SJCRH30 (cell line): ENCODE measurements at regions not wholly inside any gene's neighbourhood (a gene's known extent, or its start where the extent isn't known, plus 50 kb on each side); places are given as distances from the start of the nearest gene placed in this dataset.
"Not testable (repeated sequence)": the region's sequence is repeated elsewhere in the genome, so short reads cannot be mapped to it uniquely, and the experiment has no call there.

Experiments used
- DNase-seq, 2 experiments: peaks; one replicate each; pipeline ENCODE4 v3.0.0-alpha.2; 2015 to 2020
- H3K27ac ChIP-seq: fragments of 250-450 bp; sonication (Bioruptor Pico); 2 replicates; pipeline ENCODE4 v1.5.1; 2020; ENCODE audit warnings: mild to moderate bottlenecking, moderate library complexity
- H3K27me3 ChIP-seq: fragments of 250-450 bp; sonication (Bioruptor Pico); 2 replicates; pipeline ENCODE4 v1.5.1; 2020; ENCODE audit warnings: mild to moderate bottlenecking, moderate library complexity
- H3K36me3 ChIP-seq: fragments of 250-450 bp; sonication (Bioruptor Pico); 2 replicates; pipeline ENCODE4 v1.5.1; 2020; ENCODE audit warnings: mild to moderate bottlenecking, moderate library complexity
- H3K4me1 ChIP-seq: fragments of 250-450 bp; sonication (Bioruptor Pico); 2 replicates; pipeline ENCODE4 v1.5.1; 2020; ENCODE audit warnings: mild to moderate bottlenecking, moderate library complexity
- H3K4me3 ChIP-seq: fragments of 250-450 bp; sonication (Bioruptor Pico); 2 replicates; pipeline ENCODE4 v1.5.1; 2020; ENCODE audit warnings: mild to moderate bottlenecking, moderate library complexity
- H3K9me3 ChIP-seq: fragments of 250-450 bp; sonication (Bioruptor Pico); replicated peaks from 2 replicates; pipeline ENCODE4 v1.5.1; 2020; ENCODE audit warnings: mild to moderate bottlenecking, moderate library complexity

DNA sequence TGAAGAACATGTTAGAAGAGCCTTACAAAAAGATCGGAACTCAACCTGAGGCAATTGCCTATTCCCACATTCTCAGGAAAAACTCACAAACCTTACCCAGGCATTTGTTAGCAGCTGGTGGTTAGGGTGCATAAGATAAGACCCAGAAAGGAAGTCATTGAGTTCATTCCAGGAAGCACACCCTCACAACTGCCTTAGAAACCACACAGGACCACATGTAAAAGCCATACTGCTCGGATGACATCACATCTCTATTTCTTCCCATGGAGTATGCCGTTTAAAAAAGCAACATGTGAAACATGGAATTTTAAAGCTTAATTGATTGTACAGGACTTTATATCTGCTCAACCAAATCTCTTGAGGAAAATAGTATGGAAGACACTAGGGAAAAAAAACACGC, 411.2 kb downstream of the DAD1 start:
- Histone ChIP-seq H3K27me3 (no peaks in the 10 kb centered on the region), H3K36me3 (no peaks in the 10 kb centered on the region), H3K4me1 (no peaks in the 10 kb centered on the region), H3K9me3 (no peaks in the 10 kb centered on the region), H3K27ac (no peak overlapping the region), H3K4me3 (no peak overlapping the region)
- DNase-seq, result no peak

DNA sequence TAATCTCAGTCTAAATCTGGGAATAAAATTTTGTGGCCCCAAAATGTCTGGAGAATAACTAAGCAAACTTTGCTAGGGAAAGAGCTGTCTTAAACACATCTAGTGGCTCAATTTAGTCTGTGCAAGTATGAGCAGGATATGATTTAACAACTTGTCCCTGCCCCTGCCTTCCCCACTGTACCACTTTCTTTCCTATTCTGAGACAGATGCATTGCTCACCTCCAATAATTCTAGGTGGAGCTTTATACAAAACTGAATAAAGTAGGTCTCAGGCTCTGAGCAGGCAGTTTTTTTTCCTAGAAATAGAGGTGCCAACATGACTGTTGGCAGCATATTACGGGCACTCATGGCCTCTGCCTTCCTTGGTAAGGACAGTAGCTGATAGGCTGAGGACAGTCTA, 412.1 kb downstream of the DAD1 start:
- Histone ChIP-seq H3K9me3 (no peaks in the 10 kb centered on the region), H3K27ac (no peak overlapping the region), H3K36me3 (no peaks in the 10 kb centered on the region), H3K27me3 (no peaks in the 10 kb centered on the region; the same call in none of the 2 replicates), H3K4me1 (no peaks in the 10 kb centered on the region), H3K4me3 (no peak overlapping the region)
- DNase-seq, result no peak

DNA sequence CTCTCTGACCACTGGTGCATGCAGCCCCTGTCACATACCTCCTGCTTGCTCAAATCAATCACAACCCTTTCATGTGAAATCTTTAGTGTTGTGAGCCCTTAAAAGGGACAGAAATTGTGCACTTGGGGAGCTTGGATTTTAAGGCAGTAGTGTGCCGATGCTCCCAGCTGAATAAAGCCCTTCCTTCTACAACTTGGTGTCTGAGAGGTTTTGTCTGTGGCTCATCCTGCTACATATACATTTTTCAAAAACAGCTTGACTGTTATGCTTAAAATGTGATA, 413.8 kb downstream of the DAD1 start:
- DNase-seq, H3K27ac ChIP-seq, H3K27me3 ChIP-seq, H3K36me3 ChIP-seq, H3K9me3 ChIP-seq, H3K4me3 ChIP-seq, H3K4me1 ChIP-seq: not testable (repeated sequence)

DNA sequence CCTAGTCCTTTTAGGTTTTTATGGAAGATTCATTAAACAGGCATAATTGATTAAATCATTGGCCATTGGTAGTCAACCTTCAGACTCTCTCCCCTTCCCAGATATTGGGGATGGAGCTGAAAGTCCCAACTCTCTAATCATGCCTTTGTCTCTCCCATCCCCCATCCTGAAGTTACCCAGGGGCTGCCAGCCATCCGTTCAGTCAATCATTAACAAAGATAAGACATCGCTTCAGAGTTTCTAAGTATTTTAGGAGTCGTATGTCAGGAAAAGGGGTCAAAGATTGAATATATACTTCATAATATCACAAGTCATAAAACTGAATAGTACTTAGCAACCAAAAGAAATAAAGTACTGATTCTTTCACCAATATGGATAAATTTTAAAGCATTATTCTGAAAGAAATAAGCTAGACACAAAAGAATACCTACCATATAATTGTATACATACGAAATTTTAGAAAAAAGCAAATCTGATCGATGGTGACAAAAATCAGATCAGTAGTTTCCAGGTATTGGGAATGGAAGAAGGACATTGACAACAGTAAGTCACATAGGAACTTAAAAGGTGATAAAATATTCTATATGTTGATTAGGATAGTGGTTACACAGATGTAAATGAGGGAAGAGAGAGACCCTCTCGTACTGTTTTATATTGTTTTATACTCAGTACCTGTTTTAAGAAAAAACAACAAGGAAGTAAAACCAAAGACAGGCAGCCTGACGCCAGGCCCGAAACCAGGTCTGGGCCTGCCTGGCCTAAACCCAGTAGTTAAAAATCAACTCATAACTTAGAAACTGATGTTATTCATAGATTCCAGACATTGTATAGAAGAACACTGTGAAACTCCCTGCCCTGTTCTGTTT, 414.4 kb downstream of the DAD1 start:
- DNase-seq, result no peak
- Histone ChIP-seq H3K9me3 (no peaks in the 10 kb centered on the region), H3K4me3 (no peak overlapping the region)

DNA sequence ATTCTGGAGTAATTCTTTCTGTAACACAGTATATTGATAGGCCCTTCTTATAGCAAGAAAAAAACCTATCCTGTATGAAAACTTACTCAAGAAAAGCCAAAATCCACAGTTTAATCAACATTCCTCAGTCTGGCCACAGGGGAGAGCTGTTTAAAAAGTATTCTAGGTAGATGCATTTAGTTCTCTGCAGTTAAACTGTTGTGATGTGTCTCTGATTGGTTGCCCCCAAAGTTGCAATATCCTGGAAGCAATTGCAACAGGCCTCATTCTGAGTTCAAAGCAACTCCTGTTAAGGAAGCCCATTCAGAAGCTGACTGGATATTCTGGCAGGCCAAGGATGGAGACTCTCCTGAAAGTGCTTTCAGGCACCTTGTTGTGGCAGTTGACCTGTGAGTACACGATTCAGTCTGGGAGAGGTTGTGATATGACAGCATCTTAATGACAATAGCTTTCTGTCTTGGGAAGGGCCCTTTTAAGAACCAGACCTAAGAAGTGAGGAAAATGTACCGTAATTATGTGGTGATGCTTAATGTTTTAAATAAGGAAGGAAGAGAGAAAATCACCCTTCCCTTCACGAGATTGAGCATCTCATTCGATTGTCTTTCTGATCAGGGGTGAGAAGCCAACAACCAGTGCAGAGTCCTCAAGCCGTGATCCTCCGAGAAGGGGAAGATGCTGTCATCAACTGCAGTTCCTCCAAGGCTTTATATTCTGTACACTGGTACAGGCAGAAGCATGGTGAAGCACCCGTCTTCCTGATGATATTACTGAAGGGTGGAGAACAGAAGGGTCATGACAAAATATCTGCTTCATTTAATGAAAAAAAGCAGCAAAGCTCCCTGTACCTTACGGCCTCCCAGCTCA, 420.7 kb downstream of the DAD1 start:
- Histone ChIP-seq H3K4me1 (no peaks in the 10 kb centered on the region), H3K4me3 (no peak overlapping the region), H3K36me3 (no peaks in the 10 kb centered on the region), H3K27me3 (peaks cover 4% of the 10 kb centered on the region), H3K9me3 (no peaks in the 10 kb centered on the region), H3K27ac (no peak overlapping the region)
- no peak for DNase-seq

More for the DNA sequence above, 414.4 kb downstream of the DAD1 start:
- Histone ChIP-seq H3K27me3 (peaks cover 4% of the 10 kb centered on the region), H3K4me1 (no peaks in the 10 kb centered on the region), H3K27ac (no peak overlapping the region), H3K36me3 (no peaks in the 10 kb centered on the region)

DNA sequence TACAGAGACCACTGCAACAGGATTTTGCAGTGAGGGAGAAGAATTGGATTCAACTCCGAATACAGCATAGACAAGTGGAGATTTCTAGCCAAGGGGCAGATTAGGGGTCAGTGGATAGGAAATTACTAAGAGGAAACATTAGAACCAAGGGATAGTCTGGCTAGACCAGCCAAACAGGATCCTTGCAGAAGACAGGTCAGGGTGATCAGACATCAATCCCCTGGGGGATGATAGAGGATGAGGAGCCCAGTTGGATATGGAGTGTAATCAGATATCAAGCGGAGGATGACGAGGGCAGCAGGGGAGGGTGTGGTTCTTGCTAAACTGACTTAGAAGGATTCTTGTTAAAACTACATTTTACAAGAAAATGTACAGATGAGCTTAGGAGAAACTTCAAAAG, 424.4 kb downstream of the DAD1 start:
- DNase-seq, result no peak
- Histone ChIP-seq H3K9me3 (no peaks in the 10 kb centered on the region), H3K4me3 (no peak overlapping the region), H3K4me1 (no peaks in the 10 kb centered on the region), H3K27ac (no peak overlapping the region), H3K36me3 (no peaks in the 10 kb centered on the region), H3K27me3 (no peaks in the 10 kb centered on the region)

DNA sequence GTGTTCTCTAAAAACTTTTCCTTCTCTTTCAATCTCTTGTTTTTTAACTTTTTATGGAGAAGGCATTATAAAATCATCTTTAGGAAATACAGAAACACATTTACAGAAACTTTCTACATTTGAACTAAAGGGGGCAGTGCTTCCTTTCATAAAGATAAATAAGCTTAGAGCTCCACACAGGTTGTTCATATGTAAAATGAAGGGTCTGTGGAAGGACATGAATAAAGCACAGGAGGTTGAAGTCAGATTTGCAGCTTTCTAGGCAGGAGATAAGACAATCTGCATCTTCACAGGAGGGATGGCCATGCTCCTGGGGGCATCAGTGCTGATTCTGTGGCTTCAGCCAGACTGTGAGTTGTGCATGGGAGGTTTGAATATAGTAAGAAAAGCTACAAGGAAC, 426.0 kb downstream of the DAD1 start:
- no peak for DNase-seq
- H3K4me3 ChIP-seq, result no peak overlapping the region

DNA sequence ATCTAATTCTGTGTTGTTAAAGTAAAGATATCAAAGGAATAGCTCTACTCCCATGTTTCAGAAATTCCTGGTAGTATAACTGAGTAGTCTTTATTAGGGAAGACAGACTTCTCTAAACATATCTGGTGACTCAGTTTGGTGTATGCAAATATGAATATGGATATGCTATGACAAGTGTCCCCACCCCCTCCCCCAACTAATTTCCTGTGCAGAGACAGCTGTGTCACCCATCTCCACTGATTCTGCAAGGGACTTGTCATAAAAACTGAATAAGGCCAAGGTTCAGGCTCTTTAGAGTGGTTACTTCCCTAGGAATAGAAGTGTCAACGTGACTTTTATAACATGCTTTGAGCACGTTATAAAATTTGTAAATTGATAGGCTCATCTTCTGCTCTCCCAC, 429.1 kb downstream of the DAD1 start:
- no peak for DNase-seq
- no peaks in the 10 kb centered on the region for H3K27me3 ChIP-seq
- H3K27ac ChIP-seq, result no peak overlapping the region

More for the DNA sequence above, 426.0 kb downstream of the DAD1 start:
- Histone ChIP-seq H3K27me3 (no peaks in the 10 kb centered on the region), H3K9me3 (no peaks in the 10 kb centered on the region), H3K36me3 (no peaks in the 10 kb centered on the region), H3K27ac (no peak overlapping the region), H3K4me1 (no peaks in the 10 kb centered on the region)

DNA sequence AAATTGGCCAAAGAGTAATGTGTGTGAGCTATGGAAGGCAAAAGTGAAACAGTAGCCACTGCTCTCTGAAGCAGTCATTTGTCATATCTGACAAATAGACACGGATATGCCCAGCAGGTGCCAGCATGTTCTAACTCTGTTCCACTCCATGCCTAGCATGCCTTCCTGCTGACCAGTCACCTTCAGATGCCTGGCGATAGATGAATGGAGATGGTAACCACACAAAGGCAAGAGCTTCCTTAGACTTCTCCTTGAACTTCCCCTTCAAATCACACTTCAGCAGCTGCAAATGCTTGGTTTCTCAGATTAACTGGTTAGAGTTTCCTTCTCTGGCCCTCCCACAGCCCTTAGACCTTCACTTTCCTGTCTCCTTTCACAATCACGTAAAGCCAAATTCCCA, 429.9 kb downstream of the DAD1 start:
- no peaks in the 10 kb centered on the region for H3K27me3 ChIP-seq
- no peak overlapping the region for H3K4me3 ChIP-seq
- H3K36me3 ChIP-seq, result no peaks in the 10 kb centered on the region
- no peak for DNase-seq
- H3K4me1 ChIP-seq, result no peaks in the 10 kb centered on the region
- H3K9me3 ChIP-seq, result no peaks in the 10 kb centered on the region
- H3K27ac ChIP-seq, result no peak overlapping the region

More for the DNA sequence above, 429.1 kb downstream of the DAD1 start:
- no peaks in the 10 kb centered on the region for H3K4me1 ChIP-seq
- no peaks in the 10 kb centered on the region for H3K9me3 ChIP-seq
- no peak overlapping the region for H3K4me3 ChIP-seq
- H3K36me3 ChIP-seq, result no peaks in the 10 kb centered on the region

DNA sequence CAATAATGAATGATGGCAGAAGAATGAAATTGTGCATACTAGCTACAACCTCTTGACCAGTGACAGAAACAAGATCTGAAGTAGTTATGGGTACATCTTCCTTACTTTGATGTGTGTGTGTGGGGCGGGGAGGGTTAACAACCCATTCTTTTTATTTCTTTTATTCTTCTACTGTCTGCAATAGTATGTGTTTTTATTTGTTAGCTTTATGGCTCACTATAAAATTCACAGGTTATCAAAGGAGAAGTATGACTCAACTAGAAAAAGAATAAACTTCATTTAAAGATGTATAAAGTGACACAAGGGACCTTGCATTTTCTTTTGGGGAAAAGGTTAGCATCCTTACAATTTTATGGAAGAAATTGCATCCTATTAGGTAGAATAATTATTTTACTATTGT, 430.5 kb downstream of the DAD1 start:
- no peak for DNase-seq
- no peak overlapping the region for H3K4me3 ChIP-seq
- no peaks in the 10 kb centered on the region for H3K27me3 ChIP-seq
- H3K4me1 ChIP-seq, result no peaks in the 10 kb centered on the region
- no peaks in the 10 kb centered on the region for H3K36me3 ChIP-seq
- H3K27ac ChIP-seq, result no peak overlapping the region
- no peaks in the 10 kb centered on the region for H3K9me3 ChIP-seq

DNA sequence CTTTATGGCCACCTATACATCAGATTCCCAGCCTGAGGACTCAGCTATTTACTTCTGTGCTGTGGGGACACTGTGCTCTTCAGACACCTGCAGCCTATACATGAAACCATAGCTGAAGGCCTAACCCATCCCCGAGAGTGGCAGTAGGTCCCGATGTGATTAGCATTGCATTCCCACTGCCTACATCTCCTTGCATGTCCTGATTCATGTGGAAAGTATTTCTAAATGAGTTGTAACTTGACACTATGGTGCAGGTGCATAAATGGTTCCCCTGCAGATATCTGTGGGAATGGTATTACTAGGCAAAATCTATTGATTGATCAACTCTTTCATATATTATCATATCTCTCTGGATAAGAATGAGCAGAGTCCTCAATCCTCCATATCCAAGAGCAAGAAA, 433.5 kb downstream of the DAD1 start:
- Histone ChIP-seq H3K36me3 (no peaks in the 10 kb centered on the region), H3K4me1 (no peaks in the 10 kb centered on the region), H3K27ac (no peak overlapping the region), H3K27me3 (no peaks in the 10 kb centered on the region), H3K4me3 (no peak overlapping the region), H3K9me3 (peaks cover 4% of the 10 kb centered on the region)
- DNase-seq, result no peak

DNA sequence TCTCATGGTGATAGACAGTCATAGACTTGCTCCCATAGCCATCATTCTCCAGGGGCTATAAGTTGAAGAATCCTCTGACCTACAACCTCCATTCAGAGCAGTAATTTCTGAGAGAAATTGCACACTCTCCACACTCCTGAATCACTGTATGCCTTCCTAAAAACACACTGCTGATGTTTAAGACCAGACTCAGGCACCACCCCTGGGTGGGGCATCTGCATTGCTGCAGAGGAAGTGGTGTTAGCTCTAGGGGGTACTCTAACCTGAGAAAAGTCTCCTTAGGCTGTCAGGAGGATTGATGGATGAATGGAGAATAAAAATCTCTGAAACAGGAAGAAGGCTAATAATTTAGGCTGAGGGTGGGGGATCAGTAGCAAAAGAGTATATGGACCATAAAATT, 436.1 kb downstream of the DAD1 start:
- no peaks in the 10 kb centered on the region for H3K27me3 ChIP-seq
- H3K4me1 ChIP-seq, result no peaks in the 10 kb centered on the region
- no peak overlapping the region for H3K27ac ChIP-seq
- DNase-seq, result no peak
- no peak overlapping the region for H3K4me3 ChIP-seq
- peaks cover 4% of the 10 kb centered on the region for H3K9me3 ChIP-seq
- no peaks in the 10 kb centered on the region for H3K36me3 ChIP-seq

DNA sequence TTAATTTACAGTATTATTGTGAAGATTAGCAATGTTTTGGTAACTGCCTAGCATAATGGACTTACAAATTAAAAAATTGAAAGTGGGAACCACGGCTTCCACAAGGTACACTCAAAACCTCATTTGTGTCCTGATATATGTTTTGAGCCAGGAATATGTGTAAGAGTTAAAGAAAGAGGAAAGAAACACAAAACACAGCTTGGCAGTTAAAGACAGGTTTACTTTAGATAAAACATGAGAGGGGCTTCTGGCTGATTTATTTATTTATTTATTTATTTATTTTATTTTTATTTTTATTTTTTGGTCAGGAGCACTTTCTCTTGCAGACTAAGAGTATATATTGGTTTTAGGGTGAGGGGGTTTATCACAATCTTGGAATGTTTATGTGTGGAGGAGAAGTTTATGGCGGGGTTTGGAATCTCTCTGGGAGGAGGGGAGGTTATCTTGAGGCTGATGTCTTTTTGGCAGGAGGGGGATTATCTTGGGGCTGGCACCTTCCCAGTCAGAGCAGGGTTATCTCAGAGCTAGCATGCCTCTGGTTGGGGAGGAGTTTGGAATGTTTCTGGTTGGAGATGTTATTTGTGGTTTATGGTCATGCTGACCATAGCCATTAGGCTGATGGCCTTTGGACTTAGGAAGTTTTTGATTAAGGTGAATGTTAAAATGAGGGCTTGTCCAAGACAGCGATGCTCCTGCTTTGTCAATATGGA, 436.7 kb downstream of the DAD1 start:
- Histone ChIP-seq H3K4me3 (no peak overlapping the region), H3K36me3 (no peaks in the 10 kb centered on the region), H3K27ac (no peak overlapping the region), H3K4me1 (no peaks in the 10 kb centered on the region), H3K9me3 (peaks cover 4% of the 10 kb centered on the region), H3K27me3 (no peaks in the 10 kb centered on the region)
- no peak for DNase-seq

DNA sequence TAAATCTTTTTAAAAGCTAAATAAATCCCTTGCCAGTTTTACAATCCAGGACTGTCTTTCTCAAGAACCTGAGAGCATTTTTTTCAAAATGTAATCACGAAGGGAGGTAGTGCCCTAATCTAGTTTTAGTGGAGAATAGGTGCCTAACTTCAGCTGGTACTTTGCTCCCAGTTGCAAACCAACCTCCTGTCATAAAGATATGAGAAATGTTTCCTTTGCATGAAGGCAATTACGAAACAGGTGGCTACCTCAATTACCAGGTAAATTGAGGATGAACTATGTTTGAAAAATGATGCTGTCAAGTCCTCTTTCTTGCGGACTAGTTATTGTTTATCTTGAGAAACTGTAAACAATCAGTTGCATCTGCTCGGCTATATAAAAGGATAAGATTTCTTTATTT, 437.9 kb downstream of the DAD1 start:
- no peak overlapping the region for H3K27ac ChIP-seq
- no peaks in the 10 kb centered on the region for H3K36me3 ChIP-seq
- H3K4me3 ChIP-seq, result no peak overlapping the region
- no peak for DNase-seq
- no peaks in the 10 kb centered on the region for H3K27me3 ChIP-seq
- no peaks in the 10 kb centered on the region for H3K4me1 ChIP-seq
- peaks cover 4% of the 10 kb centered on the region for H3K9me3 ChIP-seq

DNA sequence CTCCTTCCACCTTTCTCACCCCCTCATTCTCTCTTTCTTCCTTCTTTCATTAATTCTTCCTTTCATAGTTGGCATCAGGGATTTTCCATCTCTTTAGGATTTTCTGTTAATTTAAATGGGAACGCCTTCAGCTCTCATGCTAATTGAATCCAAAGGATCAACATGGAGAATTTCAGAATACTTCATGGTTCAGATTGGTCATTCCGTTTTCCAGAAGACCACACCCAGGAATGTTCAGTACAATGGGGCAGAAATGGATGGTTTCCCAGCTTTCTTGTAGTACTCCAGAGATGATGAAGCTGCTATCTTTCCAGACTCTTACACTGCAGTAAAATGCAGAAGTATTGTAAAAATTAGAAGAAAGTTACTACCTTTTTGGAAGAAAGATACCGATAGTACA, 440.0 kb downstream of the DAD1 start:
- no peaks in the 10 kb centered on the region for H3K36me3 ChIP-seq
- no peak for DNase-seq
- no peaks in the 10 kb centered on the region for H3K4me1 ChIP-seq
- H3K4me3 ChIP-seq, result no peak overlapping the region
- H3K27ac ChIP-seq, result no peak overlapping the region
- H3K27me3 ChIP-seq, result no peaks in the 10 kb centered on the region
- H3K9me3 ChIP-seq, result peaks cover 4% of the 10 kb centered on the region
